Mesenchymal stem cell (in vitro differentiated cells and primary cell): ENCODE measurements at regions not wholly inside any gene's neighbourhood (a gene's known extent, or its start where the extent isn't known, plus 50 kb on each side); places are given as distances from the start of the nearest gene placed in this dataset.
A peak's percentile ranks its signal among the peaks of the same experiment; 100 is the strongest.

ENCODE experiments used
- DNase-seq: peaks from one replicate; pipeline ENCODE4 v3.0.0-alpha.2; 2013
- H2AFZ ChIP-seq: one replicate; pipeline ENCODE4 v1.6.1; 2013; ENCODE audit warnings: low read depth, mild to moderate bottlenecking, control low read depth, inconsistent platforms, low read length, moderate library complexity
- H2AK5ac ChIP-seq: 2 replicates; pipeline ENCODE4 v1.6.1; 2013; ENCODE audit warnings: low read length, moderate library complexity, mild to moderate bottlenecking, inconsistent platforms; ENCODE audit not compliant: severe bottlenecking
- H2BK120ac ChIP-seq: one replicate; pipeline ENCODE4 v1.6.1; 2013; ENCODE audit warnings: low read depth, mild to moderate bottlenecking, inconsistent platforms, low read length, moderate library complexity
- H2BK12ac ChIP-seq, 2 experiments: one replicate each; pipeline ENCODE4 v1.6.1; 2013; ENCODE audit warnings: inconsistent platforms in 2 of 2, low read length in 2 of 2, mild to moderate bottlenecking in 2 of 2, moderate library complexity in 2 of 2, control low read depth in 1 of 2
- H2BK15ac ChIP-seq: one replicate; pipeline ENCODE4 v1.6.1; 2013; ENCODE audit warnings: mild to moderate bottlenecking, low read depth, inconsistent platforms; ENCODE audit not compliant: poor library complexity, severe bottlenecking
- H2BK5ac ChIP-seq: 2 replicates; pipeline ENCODE4 v1.6.1; 2013; ENCODE audit warnings: low read depth, mild to moderate bottlenecking, low read length, control low read depth, inconsistent platforms; ENCODE audit not compliant: poor library complexity, severe bottlenecking
- H3K14ac ChIP-seq, 2 experiments: one replicate each; pipeline ENCODE4 v1.6.1; 2013; ENCODE audit warnings: inconsistent platforms in 2 of 2, low read length in 2 of 2, control low read depth in 1 of 2, mild to moderate bottlenecking in 1 of 2, moderate library complexity in 1 of 2
- H3K18ac ChIP-seq, 2 experiments: one replicate each; pipeline ENCODE4 v1.6.1; 2013; ENCODE audit warnings: inconsistent platforms in 2 of 2, low read length in 2 of 2, control low read depth in 1 of 2, low read depth in 1 of 2, mild to moderate bottlenecking in 1 of 2
- H3K23ac ChIP-seq, 2 experiments: one replicate each; pipeline ENCODE4 v1.6.1; 2013; ENCODE audit warnings: inconsistent platforms in 2 of 2, low read length in 2 of 2, mild to moderate bottlenecking in 2 of 2, moderate library complexity in 2 of 2, control low read depth in 1 of 2
- H3K27ac ChIP-seq: 2 replicates; pipeline ENCODE4 v1.5.1; 2013; ENCODE audit warnings: mild to moderate bottlenecking, moderate library complexity, low read length, control low read depth, inconsistent platforms; ENCODE audit not compliant: poor library complexity, severe bottlenecking
- H3K27me3 ChIP-seq, 2 experiments: 2 replicates each; pipeline versions ENCODE4 v1.6.1 to v1.7.0; 2013; ENCODE audit warnings: low read length in 2 of 2, mild to moderate bottlenecking in 2 of 2, moderate library complexity in 2 of 2, control low read depth in 1 of 2, inconsistent platforms in 1 of 2; ENCODE audit not compliant: control insufficient read depth in 1 of 2, insufficient read depth in 1 of 2
- H3K36me3 ChIP-seq, 2 experiments: 2 replicates each; pipeline versions ENCODE4 v1.6.1 to v1.7.0; 2013; ENCODE audit warnings: low read length in 2 of 2, control low read depth in 1 of 2, inconsistent platforms in 1 of 2, low read depth in 1 of 2, mild to moderate bottlenecking in 1 of 2; ENCODE audit not compliant: insufficient read depth in 2 of 2, control insufficient read depth in 1 of 2
- H3K4ac ChIP-seq, 2 experiments: one replicate each; pipeline ENCODE4 v1.6.1; 2013; ENCODE audit warnings: inconsistent platforms in 2 of 2, low read length in 2 of 2, mild to moderate bottlenecking in 2 of 2, moderate library complexity in 2 of 2, control low read depth in 1 of 2, low read depth in 1 of 2
- H3K4me1 ChIP-seq: 2 replicates; pipeline ENCODE4 v1.6.1; 2013; ENCODE audit warnings: low read depth, low read length, control low read depth; ENCODE audit not compliant: control insufficient read depth, insufficient read depth
- H3K4me2 ChIP-seq: 2 replicates; pipeline ENCODE4 v1.6.1; 2013; ENCODE audit warnings: low read length, mild to moderate bottlenecking, inconsistent platforms; ENCODE audit not compliant: poor library complexity, severe bottlenecking
- H3K4me3 ChIP-seq, 2 experiments: 2 replicates each; pipeline versions ENCODE4 v1.5.1 to v1.7.0; 2013; ENCODE audit warnings: low read length in 2 of 2, mild to moderate bottlenecking in 2 of 2, control low read depth in 1 of 2, low read depth in 1 of 2; ENCODE audit not compliant: insufficient read depth in 1 of 2
- H3K79me1 ChIP-seq: replicated peaks from 2 replicates; pipeline ENCODE4 v1.6.1; 2013; ENCODE audit warnings: mild to moderate bottlenecking, control low read depth, low read length, inconsistent platforms; ENCODE audit not compliant: poor library complexity, severe bottlenecking
- H3K9ac ChIP-seq: 2 replicates; pipeline ENCODE4 v1.7.0; 2013; ENCODE audit warnings: mild to moderate bottlenecking, low read length, moderate library complexity
- H3K9me3 ChIP-seq: 2 replicates; pipeline ENCODE4 v1.7.0; 2013; ENCODE audit warnings: mild to moderate bottlenecking, low read length; ENCODE audit not compliant: control insufficient read depth
- H4K8ac ChIP-seq: one replicate; pipeline ENCODE4 v1.6.1; 2013; ENCODE audit warnings: inconsistent platforms, mild to moderate bottlenecking, low read length, moderate library complexity
- H4K91ac ChIP-seq: one replicate; pipeline ENCODE4 v1.6.1; 2013; ENCODE audit warnings: mild to moderate bottlenecking, low read length, inconsistent platforms
- WGBS: methylation state at CpG from one replicate; pipeline ENCODE4 v1.1.7; 2013; ENCODE audit warnings: mixed read lengths; 5-methylcytosine and 5-hydroxymethylcytosine counted together

DNA sequence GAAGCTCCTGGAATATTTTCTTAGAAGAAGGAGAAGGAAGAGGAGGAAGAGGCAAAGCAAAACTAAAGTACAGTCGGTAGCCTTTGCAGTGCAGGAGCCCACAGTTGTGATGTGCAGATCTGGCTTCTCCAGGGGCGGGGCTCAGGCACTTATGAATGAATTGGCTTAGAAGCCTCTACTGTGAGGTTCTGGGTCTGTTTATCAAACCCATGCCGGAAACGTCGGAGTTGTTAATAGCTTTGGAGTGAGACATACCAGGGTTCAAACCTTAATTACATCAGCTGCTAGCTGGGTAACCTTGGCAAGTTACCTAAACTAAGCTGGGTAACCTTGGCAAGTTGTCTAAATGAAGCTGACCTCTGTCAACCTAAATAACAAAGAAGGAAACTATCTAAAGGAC lies 89.3 kb upstream of the PITRM1 start:
- Histone ChIP-seq H2AK5ac (peak overlapping the region; percentile 30), H2AFZ (no peak overlapping the region), H2BK12ac (no peak overlapping the region), H3K14ac (no peak overlapping the region), H3K4ac (no peak overlapping the region), H2BK15ac (no peak overlapping the region), H3K36me3 (no peaks in the 10 kb centered on the region), H3K4me3 (no peak overlapping the region), H3K27ac (no peak overlapping the region), H2BK5ac (no peak overlapping the region), H3K9me3 (no peaks in the 10 kb centered on the region), H3K9ac (no peak overlapping the region), H3K4me2 (no peak overlapping the region), H2BK120ac (no peak overlapping the region), H3K18ac (no peak overlapping the region), H3K4me1 (peaks cover 14% of the 10 kb centered on the region), H3K23ac (no peak overlapping the region), H4K8ac (no peak overlapping the region), H3K27me3 (peaks cover 0 to 22% of the 10 kb centered on the region in 2 experiments), H4K91ac (no peak overlapping the region), H3K79me1 (no peaks in the 10 kb centered on the region)
- DNase-seq = no peak
- 70% methylated on average over 5 of the region's 5 CpGs for WGBS

DNA sequence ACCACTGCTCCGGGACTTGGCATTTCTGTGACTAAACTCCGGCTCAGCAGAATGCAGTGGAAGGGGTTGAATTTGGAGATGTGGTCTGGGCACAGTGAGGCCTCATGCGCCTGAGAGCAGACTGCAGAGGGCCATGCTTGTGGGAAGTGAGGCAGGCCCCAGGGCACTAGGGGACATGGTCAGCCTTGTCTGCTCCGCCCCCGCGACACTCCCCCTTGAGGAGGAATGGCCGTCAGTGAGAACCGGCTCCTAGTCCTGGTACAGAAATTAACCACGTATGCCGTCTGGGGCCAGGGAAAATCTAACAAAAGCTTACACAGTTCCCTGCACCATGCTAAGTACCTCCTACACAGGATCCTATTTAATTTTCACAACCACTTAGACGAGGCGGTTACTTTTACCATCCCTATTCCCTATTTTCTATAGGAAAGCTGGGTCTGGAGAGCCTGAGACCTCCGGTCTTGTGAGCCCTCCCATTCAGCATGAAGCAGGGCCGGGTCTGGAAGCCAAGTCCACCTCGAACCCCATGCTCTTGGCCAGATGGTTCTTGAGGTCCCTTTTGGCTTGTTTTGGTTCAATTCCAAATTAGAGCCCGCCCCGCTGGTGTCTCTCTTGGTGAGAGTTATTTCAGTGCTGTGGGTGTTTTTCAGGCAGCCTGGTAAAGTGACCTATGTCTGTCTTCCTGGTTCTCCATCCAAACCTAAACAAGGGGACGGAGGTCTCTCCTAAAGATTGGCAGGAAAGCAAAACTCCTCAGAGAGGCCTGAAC lies 87.7 kb upstream of the PITRM1 start:
- no peak overlapping the region for H3K9ac ChIP-seq
- no peak overlapping the region for H3K4ac ChIP-seq
- H2BK12ac ChIP-seq = no peak overlapping the region
- no peak overlapping the region for H2BK15ac ChIP-seq
- no peak overlapping the region for H3K4me3 ChIP-seq
- no peak overlapping the region for H3K23ac ChIP-seq
- H3K79me1 ChIP-seq = no peaks in the 10 kb centered on the region
- H3K36me3 ChIP-seq = no peaks in the 10 kb centered on the region
- H2AK5ac ChIP-seq = no peak overlapping the region
- H3K27ac ChIP-seq = no peak overlapping the region
- H2BK120ac ChIP-seq = no peak overlapping the region
- H3K18ac ChIP-seq = peak overlapping the region in 1 of 2 experiments; percentile 3
- H3K9me3 ChIP-seq = no peaks in the 10 kb centered on the region
- H3K14ac ChIP-seq = no peak overlapping the region
- H2BK5ac ChIP-seq = no peak overlapping the region
- DNase-seq = no peak
- peaks cover 0 to 22% of the 10 kb centered on the region in 2 experiments for H3K27me3 ChIP-seq
- H4K91ac ChIP-seq = peak overlapping the region; percentile 14
- no peak overlapping the region for H2AFZ ChIP-seq
- no peak overlapping the region for H3K4me2 ChIP-seq
- 93% methylated on average over 18 of the region's 18 CpGs for WGBS
- no peak overlapping the region for H4K8ac ChIP-seq
- H3K4me1 ChIP-seq = peaks cover 14% of the 10 kb centered on the region

DNA sequence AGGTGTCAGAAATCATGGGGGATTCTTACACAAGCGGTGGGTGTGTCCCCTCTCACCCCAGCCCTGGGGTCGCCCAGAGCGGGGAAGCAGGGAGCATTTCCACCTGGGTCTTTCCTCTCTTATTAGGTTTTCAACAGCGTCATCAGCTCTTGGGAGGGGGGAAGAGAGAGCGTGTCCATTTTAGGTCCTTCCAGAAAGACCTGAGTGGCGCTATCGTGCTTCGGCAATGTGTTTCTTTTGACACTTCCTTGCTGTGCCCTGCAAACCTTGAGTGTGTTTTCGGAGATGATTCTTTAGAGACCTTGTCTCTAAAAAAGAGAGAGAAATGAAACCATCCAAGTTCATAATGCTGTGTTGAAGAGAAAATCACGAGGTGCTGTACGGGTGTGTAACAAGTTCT lies 86.9 kb upstream of the PITRM1 start:
- Histone ChIP-seq H3K4me3 (no peak overlapping the region), H4K91ac (no peak overlapping the region), H3K9me3 (no peaks in the 10 kb centered on the region), H3K27me3 (peaks cover 0 to 22% of the 10 kb centered on the region in 2 experiments), H3K36me3 (no peaks in the 10 kb centered on the region), H2BK5ac (no peak overlapping the region), H3K4me2 (no peak overlapping the region), H3K4ac (no peak overlapping the region), H3K79me1 (no peaks in the 10 kb centered on the region), H3K14ac (no peak overlapping the region), H2AK5ac (no peak overlapping the region), H2BK12ac (no peak overlapping the region), H3K9ac (no peak overlapping the region), H3K4me1 (peaks cover 10% of the 10 kb centered on the region), H3K23ac (no peak overlapping the region), H4K8ac (no peak overlapping the region), H3K18ac (no peak overlapping the region), H2AFZ (no peak overlapping the region), H2BK120ac (no peak overlapping the region), H3K27ac (no peak overlapping the region), H2BK15ac (no peak overlapping the region)
- WGBS = 97% methylated on average over 11 of the region's 11 CpGs
- DNase-seq = no peak

DNA sequence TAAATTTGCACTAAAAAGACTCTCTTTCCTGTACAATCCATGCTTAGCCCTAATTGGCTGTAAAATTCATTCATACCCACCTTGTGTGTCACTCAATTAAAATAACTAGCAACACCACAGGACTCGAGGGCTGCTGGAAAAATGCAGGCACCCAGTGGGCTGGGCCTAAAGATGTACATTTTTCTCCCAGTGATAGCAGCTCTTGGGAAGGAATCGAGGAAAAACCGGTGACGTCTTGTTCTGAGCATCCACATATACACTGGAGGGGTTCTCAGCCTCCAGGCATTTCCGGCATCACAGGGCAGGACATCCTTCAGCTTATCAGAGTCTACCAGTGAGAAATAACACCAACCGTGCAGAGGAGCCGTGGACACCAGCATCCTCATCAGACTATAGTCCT lies 85.8 kb upstream of the PITRM1 start:
- Histone ChIP-seq H3K4ac (no peak overlapping the region), H3K14ac (no peak overlapping the region), H2BK12ac (no peak overlapping the region), H4K91ac (no peak overlapping the region), H3K9ac (no peak overlapping the region), H3K4me1 (no peaks in the 10 kb centered on the region), H3K27me3 (peaks cover 0 to 20% of the 10 kb centered on the region in 2 experiments), H3K79me1 (no peaks in the 10 kb centered on the region), H2BK15ac (no peak overlapping the region), H2AFZ (no peak overlapping the region), H3K4me3 (no peak overlapping the region), H3K23ac (no peak overlapping the region), H3K27ac (no peak overlapping the region), H2BK5ac (no peak overlapping the region), H4K8ac (no peak overlapping the region), H3K18ac (no peak overlapping the region), H3K4me2 (no peak overlapping the region), H2BK120ac (no peak overlapping the region), H2AK5ac (no peak overlapping the region), H3K9me3 (no peaks in the 10 kb centered on the region), H3K36me3 (no peaks in the 10 kb centered on the region)
- WGBS = 87% methylated on average over 7 of the region's 7 CpGs
- DNase-seq = peak; percentile 38
